HG02798 (cell line): ENCODE measurements at regions not wholly inside any gene's neighbourhood (a gene's known extent, or its start where the extent isn't known, plus 50 kb on each side); places are given as distances from the start of the nearest gene placed in this dataset.

ENCODE experiments used
- ATAC-seq: cut with Tn5 transposase; IDR thresholded peaks from one replicate; pipeline ENCODE4 v1.9.1; 2021; ENCODE audit warnings: mild to moderate bottlenecking; ENCODE audit not compliant: unreplicated experiment, poor library complexity

DNA sequence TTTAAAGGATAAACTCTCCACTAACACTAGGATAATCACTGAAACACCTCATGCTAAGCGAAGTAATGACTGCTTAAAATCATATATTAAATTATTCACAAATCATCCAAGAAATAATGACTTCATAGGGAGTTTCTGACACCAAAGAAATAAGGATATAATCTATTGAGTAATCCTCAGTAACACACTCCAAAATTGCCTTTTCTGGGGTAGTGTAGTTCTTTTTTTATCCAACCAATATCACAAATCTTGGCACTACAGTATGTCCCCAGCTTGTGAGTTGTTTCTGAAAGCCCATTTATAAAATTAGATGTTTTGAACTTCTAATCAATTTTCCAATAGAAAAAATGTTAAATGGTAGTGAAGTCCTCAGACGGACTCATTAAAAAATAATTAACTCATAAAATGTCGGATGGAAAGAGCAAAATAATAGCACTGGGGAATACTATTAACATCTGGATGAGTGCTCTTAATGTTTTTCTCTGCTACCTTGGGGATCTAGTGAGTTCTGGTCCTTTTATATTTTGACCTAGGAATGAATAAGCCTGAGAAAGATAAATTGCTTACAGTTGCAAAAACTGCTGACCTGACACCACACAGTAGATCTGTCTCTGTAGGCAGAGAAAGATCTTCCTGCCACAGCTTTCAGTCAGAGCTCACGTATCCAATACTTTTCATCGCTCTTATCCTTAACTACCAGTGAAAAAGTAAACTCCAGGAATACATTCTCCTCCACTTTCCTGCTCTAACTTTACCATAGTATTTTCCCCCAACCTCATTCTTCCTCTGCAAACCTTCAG, 618.5 kb upstream of the ANKRD30A start:
- ATAC-seq: no peak

DNA sequence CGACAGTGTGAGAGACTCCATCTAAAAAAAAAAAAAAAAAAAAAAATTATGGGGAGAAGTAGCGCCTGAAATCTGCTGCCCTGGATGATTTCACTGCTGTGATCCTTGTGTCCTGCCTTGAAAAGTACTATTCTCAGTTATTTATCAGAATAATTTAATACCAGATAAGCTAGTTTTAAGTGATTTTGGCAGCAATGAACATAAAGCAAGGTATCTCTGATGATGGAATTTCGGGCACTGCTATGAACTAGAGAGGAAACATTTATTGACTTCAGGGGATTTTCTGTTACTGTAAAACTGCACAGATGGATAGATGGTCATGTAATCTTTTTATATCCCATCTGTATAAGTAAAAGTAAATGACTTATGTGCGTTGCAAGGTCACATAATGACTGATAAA, 619.1 kb upstream of the ANKRD30A start:
- no peak for ATAC-seq

- ATAC-seq: no peak
These were observed 620.6 kb upstream of the ANKRD30A start for GRCh38 chr10:36504758-36505157.

- no peak for ATAC-seq
These were observed 625.1 kb upstream of the ANKRD30A start for GRCh38 chr10:36500266-36500665.

- no peak for ATAC-seq
These were observed 625.7 kb upstream of the ANKRD30A start for GRCh38 chr10:36499693-36500092.

- no peak for ATAC-seq
These were observed 628.6 kb upstream of the ANKRD30A start for GRCh38 chr10:36496758-36497157.

- ATAC-seq: no peak
These were observed 631.0 kb upstream of the ANKRD30A start for GRCh38 chr10:36494371-36494770.

GRCh38 chr10:36493516-36493880, 631.9 kb upstream of the ANKRD30A start:
- no peak for ATAC-seq

DNA sequence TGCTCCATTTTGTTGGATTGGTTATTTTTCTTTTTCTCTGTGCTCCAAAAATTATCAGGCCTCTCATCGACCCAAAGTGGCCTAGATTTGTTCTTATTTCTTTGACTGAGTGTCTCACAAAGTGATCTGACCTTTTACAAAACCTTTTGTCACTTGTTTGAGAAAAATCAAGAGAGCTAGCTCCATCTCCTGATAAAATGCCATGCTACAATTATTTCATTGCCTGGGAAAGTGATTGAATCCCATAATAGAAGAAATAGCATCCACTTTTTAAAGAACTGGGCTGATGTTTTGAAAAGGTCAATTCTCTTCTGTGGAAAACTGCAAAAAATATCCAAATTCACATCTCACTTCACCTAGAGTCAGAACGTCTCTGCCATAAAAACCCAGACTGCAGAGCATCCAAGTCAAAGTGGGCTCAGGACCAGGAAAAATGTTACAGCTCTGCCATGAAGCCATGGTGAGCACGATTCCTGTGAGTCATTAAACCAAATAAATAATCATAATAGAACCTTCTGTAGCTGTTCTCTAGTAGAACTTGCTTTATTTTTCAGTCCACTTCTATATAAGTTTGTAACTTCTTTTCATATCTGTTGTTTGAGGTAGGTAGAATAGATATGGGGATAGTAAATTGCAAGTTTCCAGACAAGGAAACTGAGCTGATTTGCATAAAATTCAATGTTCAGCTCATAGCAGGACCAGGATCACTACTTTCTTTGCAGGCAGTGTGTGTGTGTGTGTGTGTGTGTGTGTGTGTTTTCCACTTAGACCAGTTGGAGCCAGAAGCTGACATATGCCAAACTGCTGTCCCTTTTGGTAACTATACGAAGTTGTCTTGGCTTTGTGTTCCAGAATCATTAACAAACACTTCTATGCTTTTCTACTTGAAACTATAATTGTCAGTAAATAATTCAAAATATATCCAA, 632.5 kb upstream of the ANKRD30A start:
- ATAC-seq: no peak

- ATAC-seq: no peak
These were observed 633.5 kb upstream of the ANKRD30A start for GRCh38 chr10:36491926-36492325.

- no peak for ATAC-seq
These were observed 635.7 kb upstream of the ANKRD30A start for GRCh38 chr10:36489611-36490228.

DNA sequence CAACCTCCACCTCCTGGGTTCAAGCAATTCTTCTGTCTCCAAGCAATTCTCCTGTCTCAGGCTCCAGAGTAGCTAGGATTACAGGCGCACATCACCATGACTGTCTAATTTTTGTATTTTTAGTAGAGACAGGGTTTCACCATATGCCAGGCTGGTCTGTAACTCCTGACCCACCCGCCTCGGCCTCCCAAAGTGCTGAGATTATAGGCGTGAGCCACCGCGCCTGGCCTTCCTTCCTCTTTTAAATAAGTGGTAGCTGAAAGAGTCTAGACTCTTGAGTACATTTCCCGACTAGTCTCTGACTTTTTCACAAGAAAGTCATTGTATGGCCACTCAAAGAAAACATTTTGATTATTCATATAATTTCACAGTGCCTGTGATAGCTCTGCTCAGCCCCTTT, 636.2 kb upstream of the ANKRD30A start:
- no peak for ATAC-seq

DNA sequence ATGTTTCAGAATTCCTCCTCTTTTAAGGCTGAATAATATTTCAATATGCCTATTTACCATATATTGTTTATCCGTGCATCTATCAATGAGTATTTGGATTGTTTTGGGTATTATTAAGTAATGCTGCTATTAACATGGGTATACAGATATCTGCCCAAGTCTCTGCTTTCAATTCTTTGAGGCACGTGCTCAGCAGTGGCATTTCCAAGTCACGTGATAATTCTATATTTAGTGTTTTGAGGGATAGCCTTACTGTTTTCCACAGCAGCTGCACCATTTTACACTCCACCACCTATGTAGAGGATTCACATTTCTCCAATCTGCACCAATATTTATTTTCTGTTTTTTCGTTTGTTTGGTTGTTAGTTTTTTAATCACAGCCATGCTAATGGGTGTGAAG, 636.8 kb upstream of the ANKRD30A start:
- ATAC-seq: no peak

DNA sequence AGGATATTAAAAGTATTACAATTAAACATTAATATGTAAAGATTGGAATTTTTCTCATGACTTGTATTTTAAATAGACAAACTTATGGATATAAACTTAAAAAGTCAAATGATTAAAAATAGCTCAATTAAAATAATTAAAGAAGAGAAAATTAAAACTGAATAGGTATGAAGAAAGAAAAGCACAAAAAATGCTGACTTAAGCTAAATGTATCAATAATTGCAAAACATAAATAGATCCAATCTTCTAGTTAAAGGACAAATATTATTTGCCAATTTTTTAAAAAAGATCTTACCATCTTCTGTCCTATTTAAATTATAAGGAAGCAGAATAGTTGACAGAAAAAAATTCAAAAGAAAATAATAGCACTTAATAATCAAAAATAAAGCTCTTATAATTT, 646.3 kb upstream of the ANKRD30A start:
- ATAC-seq: no peak

GRCh38 chr10:36476399-36476798, 649.0 kb upstream of the ANKRD30A start:
- ATAC-seq: no peak

- ATAC-seq: no peak
These were observed 649.7 kb upstream of the ANKRD30A start for GRCh38 chr10:36475746-36476145.

- ATAC-seq: no peak
These were observed 650.9 kb upstream of the ANKRD30A start for GRCh38 chr10:36474456-36474855.

GRCh38 chr10:36473122-36473521, 652.3 kb upstream of the ANKRD30A start:
- ATAC-seq: no peak

DNA sequence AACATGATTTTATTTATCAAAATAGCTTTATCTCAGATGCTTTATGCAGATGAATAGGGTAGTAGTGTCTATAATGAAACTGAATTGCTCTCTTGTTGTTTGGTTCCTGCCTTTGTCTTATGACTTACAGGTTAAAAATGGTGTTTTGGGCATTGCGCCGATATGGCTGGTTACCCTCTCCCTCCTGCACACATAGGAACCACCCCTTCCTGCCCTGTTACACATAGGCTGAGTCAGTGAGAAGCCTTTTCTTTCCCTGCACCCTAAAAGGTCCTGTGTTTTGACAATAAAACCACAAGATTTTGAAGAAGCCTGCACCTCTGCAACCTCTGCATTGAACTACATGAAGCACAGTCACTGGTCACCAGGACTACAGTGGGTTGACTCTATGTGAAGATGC, 655.8 kb upstream of the ANKRD30A start:
- no peak for ATAC-seq

- ATAC-seq: no peak
These were observed 656.8 kb upstream of the ANKRD30A start for GRCh38 chr10:36468620-36469019.
